Stimulated activated CD8-positive, alpha-beta memory T cell treated with anti-CD3 and anti-CD28 coated beads, Interleukin-4, amount 100 ng/mL, for 4 hours (primary cell): ENCODE measurements at regions not wholly inside any gene's neighbourhood (a gene's known extent, or its start where the extent isn't known, plus 50 kb on each side); places are given as distances from the start of the nearest gene placed in this dataset.
"Not testable (repeated sequence)": the region's sequence is repeated elsewhere in the genome, so short reads cannot be mapped to it uniquely, and the experiment has no call there.

Experiments used
- DNase-seq, 2 donors: peaks; one replicate each; pipeline ENCODE4 v3.0.0-alpha.2; 2020; ENCODE audit warnings: low read depth in 2 of 2, low spot score in 1 of 2

- DNase-seq = peak; percentile 29 to 33
Measured at GRCh38 chr16:22436823-22437652, 62.6 kb upstream of the CDR2 start.

DNA sequence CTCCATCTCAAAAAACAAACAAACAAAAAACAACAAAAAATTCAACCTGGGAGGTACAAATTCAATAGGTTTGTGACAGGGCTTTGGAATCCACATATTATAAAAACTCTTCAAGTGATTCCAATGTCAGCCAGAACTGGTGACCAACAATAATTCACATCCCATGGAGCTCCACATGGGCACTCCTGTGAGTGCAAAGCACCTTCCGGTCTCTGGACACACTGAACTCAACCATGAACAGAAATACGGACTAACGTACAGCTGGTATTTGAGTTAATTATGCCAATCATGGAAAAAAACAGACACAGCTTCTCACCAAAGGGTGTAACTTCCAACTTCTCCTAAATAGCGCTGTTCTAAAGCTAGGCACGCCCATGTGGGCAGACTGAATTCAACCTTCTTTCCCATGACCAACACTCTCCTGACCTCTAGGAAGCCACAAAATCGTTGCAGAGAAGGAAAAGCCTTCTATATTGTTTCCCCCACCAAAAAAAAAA lies 62.0 kb upstream of the CDR2 start:
- DNase-seq = not testable (repeated sequence)

GRCh38 chr16:22431314-22431713 lies 56.9 kb upstream of the CDR2 start:
- DNase-seq = not testable (repeated sequence)

GRCh38 chr16:22428654-22429053 lies 54.2 kb upstream of the CDR2 start:
- DNase-seq = no peak

DNA sequence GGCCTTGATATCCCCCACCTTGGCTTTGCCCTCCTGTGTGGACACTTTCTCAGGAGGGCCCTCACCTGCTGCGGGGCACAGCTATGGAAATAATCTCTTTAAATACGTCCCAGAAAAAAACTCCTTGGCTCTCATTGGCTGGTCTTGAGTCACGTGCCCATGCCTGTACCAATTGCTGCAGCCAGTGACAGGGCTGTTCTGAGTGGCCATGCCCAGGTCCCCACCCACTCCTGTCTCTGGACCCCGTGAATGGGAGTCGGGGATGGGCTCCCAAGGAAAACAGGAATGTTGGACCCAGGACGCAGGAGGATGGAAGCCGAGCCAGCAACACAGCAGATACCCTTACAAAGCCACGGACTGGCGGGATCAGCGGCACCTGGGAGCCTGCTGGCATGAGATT lies 53.1 kb upstream of the CDR2 start:
- DNase-seq = no peak

DNA sequence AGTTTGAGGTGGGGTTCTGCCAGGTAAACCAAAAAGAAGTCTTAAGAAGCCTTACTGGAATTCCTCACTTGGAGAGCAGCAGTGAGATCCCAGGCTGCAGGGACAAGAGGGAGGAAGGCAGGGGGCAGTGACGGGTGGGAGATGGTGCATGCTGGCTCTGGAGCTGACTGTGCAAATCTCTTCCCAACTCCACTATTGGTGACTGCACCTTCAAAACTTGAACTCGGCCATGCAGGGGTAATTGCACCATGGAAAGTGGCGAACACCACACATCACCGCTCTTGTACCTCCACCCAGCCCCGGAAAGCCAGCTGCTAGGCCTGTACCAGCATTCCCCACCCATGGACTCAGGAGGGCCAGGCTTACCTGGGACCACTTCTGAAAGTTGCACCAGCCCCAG lies 51.4 kb upstream of the CDR2 start:
- no peak for DNase-seq

- no peak for DNase-seq
Measured at GRCh38 chr16:22425036-22425801, 50.8 kb upstream of the CDR2 start.

DNA sequence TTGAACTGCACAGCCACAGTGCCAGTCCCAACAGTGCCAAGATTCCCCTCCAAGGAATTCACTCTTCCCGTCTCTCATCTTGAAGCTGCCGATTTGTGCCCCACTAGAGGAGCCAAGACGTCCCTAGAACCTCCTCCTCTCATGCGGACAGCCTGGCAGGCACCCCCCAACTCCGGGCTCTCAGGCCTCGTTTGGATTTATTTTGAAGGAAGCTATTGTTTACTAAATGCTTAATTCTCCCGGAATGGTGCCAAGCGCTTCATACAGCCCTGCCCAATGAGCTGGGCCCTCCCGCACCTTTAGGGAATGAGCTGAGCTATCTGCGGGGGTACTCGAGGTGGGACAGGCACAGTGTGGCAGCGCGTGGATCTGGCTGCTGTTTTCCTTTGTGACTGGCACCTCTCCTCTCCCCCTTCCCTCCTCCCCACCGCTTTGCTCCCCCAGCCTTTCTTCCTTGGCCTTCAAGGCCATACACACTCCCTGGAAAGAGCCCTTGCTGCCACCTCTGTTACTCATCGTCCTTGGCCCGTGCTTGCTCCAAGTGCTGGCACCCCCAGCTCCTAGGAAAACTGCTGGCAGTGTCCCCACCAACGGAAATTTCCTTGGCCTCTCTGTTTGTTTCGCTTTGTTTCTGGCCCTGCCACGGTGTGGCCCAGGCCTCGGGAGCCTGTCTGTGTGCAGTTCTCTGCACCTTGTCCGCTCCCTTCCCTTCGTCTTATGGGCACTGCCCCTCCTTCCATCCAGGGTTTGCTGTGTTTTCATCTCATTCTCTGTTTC lies 49.9 kb upstream of the CDR2 start:
- DNase-seq = no peak
